ENCODE measurements at regions not wholly inside any gene's neighbourhood (a gene's known extent, or its start where the extent isn't known, plus 50 kb on each side); places are given as distances from the start of the nearest gene placed in this dataset.

DNA sequence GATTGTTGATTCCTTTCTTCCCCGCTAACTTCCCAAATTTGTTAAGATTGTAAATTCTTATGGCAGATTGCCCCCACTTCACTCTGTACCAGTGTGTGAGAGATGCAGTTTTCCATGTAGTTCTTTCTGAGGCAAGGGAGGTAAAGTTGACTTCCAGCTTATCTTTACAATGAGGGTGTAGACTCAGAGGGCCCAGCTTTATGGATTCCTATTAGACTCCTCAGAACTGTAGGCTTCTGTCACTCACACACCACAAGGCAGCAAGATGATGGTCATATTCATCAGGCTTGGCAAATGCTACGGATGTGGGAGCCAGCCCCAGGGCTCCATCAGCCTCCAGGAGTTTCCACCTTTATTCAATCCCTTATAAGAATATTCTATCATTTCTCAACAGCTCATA, 461.9 kb upstream of the KLF4 start:
- in situ Hi-C loops (cut with MboI; ENCODE audit: low sequenced_read_pairs): no loop called here

DNA sequence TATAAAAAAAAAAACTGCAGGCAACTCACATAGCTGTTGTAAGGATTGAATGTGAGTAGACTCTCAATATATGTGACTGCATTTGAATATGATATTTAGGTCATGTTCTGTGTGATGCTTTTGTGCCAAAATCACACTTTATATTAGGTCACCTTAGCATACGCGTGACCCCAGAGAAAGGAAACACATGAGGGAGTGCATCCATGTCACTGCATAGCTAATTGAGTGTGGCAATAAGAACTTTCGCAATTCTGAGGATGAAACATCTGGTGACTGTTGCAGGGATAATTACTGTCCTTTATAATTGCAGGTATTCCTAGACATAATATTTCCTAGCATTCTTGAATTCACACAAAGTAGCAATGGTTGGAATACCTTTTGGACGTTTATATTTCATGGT, 459.5 kb upstream of the KLF4 start:
- in situ Hi-C loops (cut with MboI; ENCODE audit: low sequenced_read_pairs): no loop called here

DNA sequence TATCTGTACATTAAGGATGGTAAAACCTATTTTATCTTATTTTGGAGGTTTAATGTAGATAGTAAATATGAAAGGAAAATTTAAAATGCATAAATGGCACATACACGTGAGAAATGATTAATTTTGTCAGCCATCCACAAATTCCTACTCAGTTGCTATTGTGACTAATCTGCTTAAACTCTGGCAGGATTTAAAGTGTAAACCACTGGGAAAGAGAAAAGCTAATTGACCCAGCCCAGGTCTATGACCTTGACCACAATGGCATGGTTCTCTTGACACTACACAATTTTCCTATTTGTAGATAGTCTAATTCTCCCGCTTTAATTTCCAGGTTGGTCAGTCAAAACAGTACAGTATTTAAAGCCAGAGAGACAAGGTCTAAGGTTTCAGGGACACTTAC, 459.0 kb upstream of the KLF4 start:
- in situ Hi-C loops (cut with MboI; ENCODE audit: low sequenced_read_pairs): no loop called here

DNA sequence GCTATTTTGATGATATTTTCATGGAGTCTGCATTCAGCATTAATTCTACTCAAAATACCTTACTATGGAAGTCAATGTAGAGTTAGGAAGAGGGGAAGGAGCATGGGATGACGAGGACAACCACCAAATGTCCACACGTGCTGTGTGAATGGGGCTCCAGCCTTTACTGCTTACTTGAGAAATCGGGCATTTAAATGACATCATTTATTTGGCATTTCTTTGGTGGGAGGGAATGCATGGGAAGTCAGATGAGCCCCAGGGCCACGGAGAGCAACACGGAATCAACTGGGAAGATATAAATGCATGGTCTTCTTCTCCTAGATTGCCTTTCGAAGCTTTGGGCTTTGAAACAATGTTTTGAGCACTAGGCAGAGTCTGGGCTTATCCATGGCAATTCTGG, 458.5 kb upstream of the KLF4 start:
- in situ Hi-C loops (cut with MboI; ENCODE audit: low sequenced_read_pairs): no loop called here

DNA sequence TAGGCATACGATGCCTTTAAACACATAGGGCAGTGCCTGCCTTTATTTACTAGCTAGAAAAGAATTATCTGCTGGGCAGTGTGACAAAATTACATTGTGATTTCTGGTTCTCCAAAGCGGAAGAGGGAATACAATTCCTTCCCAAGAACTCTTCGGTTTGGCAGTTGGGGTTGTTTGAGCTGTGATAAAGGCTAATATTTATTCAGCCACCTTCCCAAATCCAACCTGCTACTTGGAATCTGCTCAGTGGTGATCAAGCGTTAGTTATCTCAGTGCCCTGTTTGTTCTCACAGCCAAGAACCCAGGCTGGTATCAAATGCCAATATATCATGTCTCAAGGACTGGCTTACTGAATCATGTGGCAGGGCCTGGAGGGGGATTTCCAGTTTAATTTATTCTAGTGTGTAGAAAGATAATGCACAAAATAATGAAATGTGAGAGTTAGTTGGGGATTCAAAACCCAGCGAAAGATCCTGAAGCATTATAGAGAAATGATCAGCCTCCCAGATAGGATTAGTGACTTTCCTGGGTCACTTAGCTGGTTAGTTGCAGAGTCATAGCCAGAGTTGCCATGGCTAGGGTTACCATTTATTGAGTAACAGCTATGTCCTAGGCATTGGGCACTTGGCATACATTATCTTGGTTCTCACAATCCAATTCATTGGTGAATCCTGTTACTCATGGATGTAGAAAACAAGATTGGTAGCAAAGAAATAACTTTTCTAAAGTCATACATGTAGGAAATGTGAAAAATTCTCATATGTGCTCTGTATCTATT, 457.0 kb upstream of the KLF4 start:
- in situ Hi-C loops (cut with MboI; ENCODE audit: low sequenced_read_pairs): no loop called here

DNA sequence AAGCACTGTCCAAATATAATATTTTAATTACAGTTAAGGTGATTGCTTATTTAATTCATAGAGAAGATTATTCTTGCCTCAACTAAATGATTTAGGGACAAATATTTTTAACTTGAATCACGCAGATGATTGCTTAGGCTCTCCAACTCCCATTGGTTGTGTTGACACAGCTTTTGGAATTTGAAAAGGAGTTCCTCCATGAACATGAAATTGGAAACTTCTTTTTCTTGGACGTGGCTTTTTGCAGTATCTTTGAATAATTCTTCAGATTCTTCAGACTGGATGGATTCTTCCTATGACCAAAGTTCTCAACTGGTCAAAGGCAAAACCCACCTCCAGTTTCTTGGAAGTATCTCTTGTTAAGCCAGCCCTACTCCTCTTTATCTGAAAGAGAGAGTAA, 456.4 kb upstream of the KLF4 start:
- in situ Hi-C loops (cut with MboI; ENCODE audit: low sequenced_read_pairs): no loop called here

DNA sequence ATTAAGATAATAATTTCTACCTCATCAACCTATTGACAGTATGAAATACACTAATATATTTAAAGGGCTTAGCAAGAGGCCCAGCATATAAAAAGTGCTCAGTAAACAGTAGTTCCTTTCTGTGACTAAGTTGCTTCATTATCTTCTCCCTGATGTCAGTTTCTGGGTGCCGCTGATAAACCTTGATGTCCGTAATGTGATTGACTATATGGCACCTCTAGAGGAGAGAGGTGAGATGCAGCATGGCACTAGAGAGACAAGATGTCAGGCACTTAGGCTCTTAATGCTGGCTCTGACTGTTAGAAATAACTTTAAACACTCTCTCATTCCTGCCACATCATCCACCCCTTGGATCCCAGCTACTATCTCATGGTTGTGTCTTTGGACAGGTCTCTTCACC, 455.9 kb upstream of the KLF4 start:
- in situ Hi-C loops (cut with MboI; ENCODE audit: low sequenced_read_pairs): no loop called here

DNA sequence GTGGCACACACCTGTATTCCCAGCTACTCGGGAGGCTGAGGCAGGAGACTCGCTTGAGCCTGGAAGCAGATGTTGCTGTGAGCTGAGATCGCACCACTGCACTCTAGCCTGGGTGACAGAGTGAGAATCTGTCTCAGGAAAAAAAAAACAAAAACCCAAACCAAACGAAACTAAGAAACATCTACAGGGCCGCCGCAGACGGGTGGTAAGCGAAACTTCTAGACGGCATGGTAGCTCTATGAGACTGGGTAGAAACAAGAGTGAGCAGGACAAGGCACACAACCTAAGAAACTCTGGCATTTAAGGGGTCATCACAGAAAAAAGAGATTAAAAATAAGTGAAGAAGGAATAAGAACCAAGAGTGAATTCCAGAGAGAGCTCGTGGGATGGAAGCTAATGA, 454.8 kb upstream of the KLF4 start:
- in situ Hi-C loops (cut with MboI; ENCODE audit: low sequenced_read_pairs): no loop called here

DNA sequence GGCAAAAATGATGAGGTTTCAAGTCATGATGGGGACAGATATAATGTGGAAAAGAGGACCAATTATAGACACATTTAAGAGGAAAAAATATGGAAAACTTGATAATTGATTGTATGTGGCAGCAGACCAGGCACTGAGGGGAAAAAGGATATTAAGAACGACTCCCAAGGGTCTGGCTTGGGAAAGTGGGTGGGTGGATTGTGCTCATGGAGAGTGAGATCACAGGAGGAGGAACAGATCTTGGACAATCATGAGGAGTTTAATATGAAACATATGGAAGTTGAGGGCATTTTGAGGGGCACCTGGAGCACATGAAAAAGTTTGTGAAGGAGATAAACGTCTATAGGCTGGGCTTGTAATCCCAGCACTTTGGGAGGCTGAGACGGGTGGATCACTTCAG, 454.3 kb upstream of the KLF4 start:
- in situ Hi-C loops (cut with MboI; ENCODE audit: low sequenced_read_pairs): no loop called here

DNA sequence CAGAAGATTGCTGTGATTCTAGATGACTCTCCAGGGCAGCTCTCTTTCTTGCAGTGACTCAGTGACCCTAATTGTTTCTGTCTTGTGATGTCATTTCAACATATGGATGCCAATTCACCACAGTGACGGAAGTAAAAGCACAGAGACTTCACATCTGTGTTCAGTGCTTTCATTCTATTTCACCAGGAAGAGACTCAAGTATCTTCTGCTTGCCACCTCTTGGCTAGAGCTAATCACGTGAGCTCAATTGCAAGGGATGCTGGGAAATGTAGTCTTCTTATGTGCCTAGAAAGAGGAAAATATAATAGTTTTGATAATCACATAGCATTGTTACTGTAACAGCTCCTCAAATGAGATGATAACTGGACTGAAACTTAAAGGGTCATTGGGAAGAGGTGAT, 453.3 kb upstream of the KLF4 start:
- in situ Hi-C loops (cut with MboI; ENCODE audit: low sequenced_read_pairs): no loop called here

DNA sequence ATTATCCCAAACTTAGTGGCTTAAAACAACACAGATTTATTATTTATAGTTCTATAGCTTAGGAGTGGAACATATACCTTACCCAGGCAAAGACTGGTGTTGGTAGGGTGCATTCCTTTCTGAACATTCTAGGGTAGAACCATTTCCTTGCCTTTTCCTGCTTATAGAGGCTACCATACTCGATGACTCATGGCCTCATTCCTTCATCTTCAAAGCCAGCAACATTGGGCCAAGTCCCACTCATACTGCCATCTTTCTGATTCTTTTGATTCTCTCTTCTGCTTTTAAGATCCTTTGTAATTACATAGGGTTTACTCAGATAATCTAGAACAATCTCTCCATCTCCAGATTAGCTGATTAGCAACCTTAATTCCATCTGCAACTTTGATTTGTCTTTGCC, 452.7 kb upstream of the KLF4 start:
- in situ Hi-C loops (cut with MboI; ENCODE audit: low sequenced_read_pairs): no loop called here

DNA sequence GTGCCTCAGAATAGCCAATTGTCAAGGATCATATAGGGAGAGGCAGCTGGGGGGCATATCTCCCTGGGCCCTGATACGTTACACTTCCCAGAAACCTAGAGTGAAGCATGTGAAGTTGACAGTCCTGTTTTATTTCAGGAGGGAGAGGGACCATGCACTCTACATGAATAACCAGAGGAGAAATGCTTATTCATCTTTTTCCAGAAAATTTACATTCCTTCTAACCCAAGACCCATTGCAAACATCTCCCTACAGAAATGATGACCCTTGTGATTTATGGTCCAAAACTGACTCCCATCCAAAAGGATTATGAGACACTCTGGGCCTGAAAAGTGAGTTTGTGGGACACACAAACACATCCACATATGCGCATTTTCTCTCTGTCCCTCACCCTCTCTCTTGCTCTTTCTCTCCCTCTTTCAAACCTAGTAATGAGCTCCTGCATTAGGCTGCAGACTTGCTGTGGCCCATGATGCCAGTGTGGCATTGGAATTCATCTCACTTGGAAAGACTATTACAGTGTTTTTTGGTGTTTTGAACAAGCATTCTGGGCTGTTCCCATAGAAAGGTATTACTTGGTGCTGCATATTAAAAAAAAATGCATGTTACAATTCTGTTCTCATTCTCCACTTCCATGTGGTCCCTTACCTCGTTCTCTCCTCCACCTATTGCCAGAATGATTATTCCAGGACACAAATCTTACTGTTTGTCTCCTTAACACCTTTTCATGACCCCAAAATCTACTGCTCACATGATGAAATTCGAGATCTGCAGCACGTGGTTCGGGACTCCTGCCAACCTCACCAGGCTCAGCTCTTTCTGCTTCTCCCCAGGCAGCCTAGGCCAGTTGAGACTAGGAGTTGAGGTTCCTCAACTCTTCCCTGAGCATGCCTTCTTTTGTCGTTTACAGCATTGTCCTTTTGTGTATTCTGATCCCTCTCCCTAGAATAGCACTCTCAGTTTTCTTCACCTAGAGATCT, 451.3 kb upstream of the KLF4 start:
- in situ Hi-C loops (cut with MboI; ENCODE audit: low sequenced_read_pairs): no loop called here

DNA sequence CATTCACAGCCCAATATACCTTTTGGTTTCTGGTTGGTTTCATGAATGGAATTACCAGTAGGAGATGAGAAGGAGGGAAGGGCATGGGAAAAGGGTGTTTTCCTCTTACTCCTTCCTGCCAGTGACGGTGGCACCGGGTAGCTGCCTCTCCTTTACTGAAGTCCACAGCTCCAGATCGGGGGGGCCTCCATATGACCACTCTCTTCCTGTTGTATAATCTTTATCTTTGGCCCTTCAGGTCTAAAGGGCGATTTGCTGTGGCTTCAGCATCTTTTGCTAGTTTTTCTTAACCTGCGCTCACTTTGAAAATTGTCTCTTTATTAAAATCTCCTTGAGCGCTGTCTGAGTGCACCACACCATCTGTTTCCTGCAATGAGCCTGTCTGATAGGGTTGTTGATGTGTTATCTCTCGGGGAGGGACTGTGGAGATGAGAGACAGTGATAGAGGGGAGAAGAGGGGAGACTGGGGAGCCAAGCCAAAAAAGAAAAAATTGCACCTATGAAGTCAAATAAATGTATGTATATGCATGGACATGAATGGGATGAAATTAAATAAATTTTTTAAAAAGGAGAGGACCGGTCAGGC, 449.3 kb upstream of the KLF4 start:
- in situ Hi-C loops (cut with MboI; ENCODE audit: low sequenced_read_pairs): no loop called here

DNA sequence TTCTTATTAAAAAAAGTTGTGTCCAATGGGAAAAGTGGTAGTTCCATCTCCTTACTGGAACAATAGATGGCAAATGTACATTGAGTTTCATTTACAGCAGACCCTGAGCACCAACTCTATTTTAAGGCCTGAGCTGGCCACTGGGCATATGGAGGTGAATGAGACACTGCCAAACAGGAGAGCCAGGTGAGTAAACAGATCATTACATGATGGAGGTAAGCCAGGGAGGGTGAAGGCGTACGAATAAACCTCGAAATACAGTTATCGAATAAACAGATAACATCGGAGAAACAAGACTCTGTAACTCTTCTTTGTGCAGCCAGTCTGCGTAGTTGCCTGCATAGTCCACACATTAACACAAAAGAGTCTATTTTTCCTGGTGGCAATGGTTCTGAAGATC, 446.4 kb upstream of the KLF4 start:
- in situ Hi-C loops (cut with MboI; ENCODE audit: low sequenced_read_pairs): no loop called here

DNA sequence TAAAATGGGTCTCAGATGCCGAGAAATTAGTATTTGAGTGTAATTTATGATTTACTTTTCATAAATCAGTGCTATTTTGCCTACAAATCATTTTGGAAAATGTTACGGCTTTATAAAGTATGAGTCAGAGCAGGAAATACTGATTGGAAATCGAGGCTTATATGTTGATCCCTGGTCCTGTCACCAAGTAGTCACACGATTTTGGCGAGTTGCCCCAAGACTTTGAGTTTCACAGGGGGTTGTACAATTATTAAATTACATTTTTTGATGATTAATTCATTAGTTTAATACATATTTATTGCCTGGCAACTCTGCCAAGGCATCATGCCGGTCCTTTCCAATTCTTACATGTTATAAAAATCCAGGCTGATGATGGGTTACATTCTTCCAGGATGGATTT, 443.9 kb upstream of the KLF4 start:
- in situ Hi-C loops (cut with MboI; ENCODE audit: low sequenced_read_pairs): no loop called here

DNA sequence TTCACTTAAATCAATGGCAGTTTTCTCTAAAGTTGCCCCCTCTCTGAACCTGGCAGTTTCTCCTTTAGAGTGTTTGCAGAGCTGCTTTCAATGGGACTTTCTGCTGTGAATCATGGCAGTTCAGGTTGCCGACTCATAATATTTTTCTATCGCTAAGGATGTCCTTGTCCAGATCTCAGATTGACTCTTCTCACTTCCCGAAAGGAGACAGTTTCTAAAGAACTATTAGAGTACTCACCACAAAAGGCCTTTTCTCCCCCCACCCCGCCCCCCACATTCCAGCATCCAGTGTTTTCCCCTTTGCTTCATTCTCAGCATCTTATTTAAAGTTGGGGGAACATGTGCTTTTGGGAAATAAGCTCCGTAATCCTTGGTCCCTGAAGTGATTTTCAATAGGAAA, 443.5 kb upstream of the KLF4 start:
- in situ Hi-C loops (cut with MboI; ENCODE audit: low sequenced_read_pairs): no loop called here

DNA sequence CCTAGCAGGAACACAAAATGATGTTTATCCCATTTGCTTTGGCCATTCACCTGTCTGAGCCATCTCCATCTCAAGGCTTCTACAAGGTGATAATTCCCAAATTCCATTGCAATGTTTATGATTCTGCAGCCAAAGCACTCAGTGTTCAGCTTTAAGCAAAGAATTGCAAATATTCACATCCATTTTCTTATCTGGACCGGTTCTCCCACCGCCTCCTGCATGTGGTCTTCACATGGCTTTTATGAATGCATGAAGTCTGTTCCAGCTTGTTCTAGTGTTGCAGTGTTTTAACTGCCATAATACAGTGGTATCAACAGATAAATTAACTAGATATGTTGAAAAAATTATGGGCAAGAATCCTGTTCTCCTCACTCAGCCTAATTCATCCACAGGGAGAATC, 443.0 kb upstream of the KLF4 start:
- in situ Hi-C loops (cut with MboI; ENCODE audit: low sequenced_read_pairs): no loop called here

DNA sequence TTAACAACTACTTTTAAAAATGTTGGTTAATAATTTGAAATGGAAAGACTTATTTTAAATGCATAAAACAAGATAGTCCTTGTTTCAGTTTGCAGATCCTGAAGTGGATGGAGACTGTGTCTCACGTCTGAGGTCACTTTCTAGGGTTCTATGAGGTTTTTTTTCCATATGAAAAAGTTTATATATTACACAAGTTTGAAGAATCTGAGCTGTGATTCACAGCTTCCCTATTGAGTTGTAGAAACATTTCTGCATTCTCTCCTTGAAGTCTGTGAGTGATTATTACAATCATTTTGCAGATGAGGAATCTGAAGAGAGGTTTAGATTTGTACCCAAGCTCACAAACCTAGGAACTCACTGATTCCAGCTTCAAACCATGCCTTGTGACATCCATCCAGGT, 442.5 kb upstream of the KLF4 start:
- in situ Hi-C loops (cut with MboI; ENCODE audit: low sequenced_read_pairs): no loop called here

DNA sequence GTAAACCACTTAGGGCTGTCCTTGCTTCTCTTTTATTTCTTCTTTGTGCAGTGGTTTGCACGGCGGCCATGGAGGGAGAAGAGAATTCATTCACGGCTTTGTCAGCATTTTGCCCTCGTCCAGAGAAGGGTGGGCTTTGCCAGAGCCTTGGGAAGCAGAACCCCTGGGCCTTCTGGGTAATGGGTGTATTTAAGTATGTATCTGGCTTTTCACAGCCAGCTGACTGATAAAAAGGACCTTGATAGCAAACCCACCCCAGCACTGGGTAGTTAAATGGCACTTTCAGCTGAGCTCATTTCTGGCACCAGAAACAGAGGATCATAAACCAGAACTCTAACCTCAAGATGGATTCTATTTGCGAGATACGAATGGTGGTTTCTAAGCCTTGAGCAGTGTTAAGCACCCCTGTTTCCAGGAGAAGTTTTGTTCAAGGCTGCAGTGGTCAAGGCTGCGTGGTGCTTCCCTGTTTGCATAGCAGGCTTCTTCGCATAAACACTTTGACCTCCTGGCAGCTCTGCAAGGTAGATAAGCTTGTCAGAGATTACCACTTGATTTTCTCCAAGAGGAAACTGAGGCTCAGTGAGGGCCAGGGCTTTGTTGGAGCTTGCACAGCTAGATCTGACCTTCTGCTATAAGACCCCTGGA, 441.6 kb upstream of the KLF4 start:
- in situ Hi-C loops (cut with MboI; ENCODE audit: low sequenced_read_pairs): no loop called here

DNA sequence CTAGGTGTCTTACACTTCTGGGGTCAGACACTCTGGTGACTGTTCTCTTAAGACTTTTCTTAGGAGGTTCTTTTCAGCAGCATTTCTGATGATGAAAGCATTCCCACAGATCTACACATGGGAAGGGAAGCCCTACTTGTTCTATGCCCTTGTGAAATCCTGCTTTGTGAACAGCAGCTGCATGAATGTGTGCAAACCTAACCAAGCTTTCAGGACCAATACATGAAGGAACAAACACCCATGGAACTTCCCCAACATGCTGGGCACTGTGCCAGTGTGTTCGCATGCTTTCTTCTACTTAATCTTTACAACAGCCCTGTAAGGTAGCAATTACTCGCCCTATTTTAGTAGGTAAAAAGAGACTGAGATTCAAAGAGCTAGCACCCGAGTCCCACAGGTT, 439.9 kb upstream of the KLF4 start:
- in situ Hi-C loops (cut with MboI; ENCODE audit: low sequenced_read_pairs): no loop called here

DNA sequence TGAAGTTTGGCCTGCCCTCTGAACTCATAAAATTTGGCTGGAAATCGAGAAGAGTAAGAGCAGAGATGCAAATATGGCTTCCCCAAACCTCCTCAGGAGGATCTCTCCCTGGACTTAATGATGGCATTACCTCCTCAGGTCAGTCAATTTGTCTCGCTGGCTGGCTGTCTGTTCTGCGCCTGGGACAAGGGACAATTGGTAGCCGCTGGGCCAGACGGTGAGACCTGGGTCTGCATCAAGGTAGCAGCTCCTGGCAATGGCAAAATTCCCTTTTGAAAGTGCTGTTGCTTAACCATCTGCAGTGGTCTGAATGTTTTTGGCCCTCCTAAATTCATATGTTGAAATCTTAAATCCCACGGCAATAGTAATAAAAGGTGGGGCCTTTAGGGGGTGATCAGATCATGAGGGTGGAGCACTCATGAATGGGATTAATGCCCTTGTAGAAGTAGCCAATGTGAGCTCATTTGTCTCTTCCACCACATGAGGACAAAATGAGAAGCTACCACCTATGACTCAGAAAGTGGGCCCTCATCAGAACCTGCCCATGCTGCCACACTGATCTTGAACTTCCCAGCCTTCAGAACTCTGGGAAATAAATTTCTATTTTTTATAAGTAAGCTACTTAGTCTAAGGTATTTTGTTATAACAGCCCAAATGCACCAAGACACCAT, 439.3 kb upstream of the KLF4 start:
- in situ Hi-C loops (cut with MboI; ENCODE audit: low sequenced_read_pairs): no loop called here
